GM12874 (cell line): ENCODE measurements at regions not wholly inside any gene's neighbourhood (a gene's known extent, or its start where the extent isn't known, plus 50 kb on each side); places are given as distances from the start of the nearest gene placed in this dataset.

Experiments used
- TF ChIP-seq, protein P1 (sequence below): IDR thresholded peaks from 2 replicates; pipeline ENCODE4 v1.5.1; 2011; ENCODE audit warnings: low read depth, mild to moderate bottlenecking, control low read depth, low read length, moderate library complexity; ENCODE audit not compliant: insufficient read depth

DNA sequence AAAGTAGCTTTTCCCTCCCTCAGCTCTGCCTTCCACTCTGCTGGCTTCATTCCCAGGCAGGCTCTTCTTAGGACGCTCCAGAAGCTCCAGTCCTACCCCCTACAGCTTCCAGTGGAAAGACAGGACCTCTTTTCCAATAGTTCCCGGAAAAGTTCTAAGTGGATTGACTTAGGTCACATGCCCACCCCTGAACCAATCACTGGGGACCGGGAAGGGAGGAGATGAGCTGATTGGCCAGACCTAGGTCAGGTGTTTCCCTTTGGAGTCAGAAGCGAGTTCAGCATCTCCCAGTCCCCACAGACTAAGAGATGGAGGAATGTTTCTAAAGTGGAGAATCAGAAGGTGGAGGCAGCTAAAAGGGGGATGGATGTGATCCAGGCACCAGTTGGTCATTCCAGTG is 62.9 kb upstream of the KCNG1 start:
- TF ChIP-seq, protein P1, sequence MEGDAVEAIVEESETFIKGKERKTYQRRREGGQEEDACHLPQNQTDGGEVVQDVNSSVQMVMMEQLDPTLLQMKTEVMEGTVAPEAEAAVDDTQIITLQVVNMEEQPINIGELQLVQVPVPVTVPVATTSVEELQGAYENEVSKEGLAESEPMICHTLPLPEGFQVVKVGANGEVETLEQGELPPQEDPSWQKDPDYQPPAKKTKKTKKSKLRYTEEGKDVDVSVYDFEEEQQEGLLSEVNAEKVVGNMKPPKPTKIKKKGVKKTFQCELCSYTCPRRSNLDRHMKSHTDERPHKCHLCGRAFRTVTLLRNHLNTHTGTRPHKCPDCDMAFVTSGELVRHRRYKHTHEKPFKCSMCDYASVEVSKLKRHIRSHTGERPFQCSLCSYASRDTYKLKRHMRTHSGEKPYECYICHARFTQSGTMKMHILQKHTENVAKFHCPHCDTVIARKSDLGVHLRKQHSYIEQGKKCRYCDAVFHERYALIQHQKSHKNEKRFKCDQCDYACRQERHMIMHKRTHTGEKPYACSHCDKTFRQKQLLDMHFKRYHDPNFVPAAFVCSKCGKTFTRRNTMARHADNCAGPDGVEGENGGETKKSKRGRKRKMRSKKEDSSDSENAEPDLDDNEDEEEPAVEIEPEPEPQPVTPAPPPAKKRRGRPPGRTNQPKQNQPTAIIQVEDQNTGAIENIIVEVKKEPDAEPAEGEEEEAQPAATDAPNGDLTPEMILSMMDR = no peak

DNA sequence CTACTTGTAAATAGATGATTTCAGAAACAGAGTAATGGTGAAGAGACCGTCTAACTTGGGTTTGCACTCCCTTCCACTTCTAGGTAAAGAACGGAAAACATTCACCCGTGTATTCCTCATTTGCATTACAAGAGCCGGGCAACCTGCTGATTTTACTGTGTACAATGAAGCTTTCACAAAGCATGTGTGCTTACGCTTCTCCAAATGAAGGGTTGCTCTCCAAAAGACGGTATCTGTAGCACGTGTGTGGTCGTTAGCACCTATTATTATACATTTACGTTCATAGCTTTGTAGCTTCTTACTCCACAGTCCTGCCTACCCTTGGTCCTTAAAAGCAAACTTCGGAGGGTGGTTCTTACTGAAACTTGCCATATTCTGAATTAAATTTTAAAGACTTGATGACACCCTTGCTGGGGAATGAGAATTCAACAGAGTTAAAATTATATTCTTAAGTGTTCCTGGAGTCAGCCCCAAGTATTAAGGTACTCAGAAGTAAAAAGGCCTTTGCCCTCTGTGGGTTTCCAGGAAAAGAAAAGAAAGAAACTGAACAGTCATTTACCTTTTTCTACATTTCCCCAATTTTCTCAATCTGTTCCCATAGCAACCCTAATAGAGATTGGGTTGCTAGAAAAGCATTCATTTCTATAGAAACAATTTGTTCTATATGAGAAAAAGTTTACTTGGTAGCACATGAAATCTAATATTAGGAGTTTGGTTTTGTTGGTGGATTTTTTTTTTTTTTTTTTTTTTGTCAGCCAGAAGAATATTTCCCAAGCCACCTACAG is 61.9 kb upstream of the KCNG1 start:
- TF ChIP-seq, protein P1 = no peak

DNA sequence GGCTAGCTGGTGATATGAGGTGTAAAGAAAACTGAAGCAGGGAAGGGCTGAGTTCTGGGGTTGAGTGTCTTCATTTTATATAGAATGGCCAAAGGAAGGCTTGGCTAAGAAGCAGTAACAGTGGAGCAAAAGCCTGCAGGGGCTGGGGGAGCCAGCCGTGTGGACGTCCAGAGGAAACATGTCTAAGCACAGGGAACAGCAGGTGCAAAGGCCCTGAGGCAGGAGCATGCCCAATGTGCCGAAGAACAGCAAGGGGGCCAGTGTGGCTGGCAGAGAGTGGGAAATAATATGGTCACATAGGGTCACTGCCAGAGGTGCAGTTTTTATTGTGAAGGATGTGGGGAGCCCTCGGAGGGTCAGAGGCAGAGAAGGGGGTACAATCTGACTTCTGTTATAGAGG is 60.5 kb upstream of the KCNG1 start:
- TF ChIP-seq, protein P1 = no peak

DNA sequence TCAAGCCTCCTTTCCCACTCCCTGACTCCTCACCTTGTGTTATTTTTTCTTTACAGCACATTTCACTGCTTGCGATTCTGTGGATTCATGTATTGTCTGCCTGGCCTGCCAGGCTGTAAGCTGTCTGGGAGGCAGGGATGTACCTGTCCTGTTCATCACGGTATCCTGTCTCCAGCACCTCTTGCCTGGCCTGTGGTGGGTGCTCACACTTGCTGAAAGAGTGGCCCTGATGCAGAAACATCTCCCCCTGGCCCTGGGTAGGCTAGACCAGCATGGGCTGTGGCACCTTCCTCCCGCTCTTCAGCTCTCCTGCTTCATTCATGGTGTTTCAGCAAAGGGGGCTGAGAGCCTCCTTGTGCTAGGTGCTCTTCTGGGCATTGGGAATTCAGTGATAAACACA is 60.1 kb upstream of the KCNG1 start:
- TF ChIP-seq, protein P1 = no peak

DNA sequence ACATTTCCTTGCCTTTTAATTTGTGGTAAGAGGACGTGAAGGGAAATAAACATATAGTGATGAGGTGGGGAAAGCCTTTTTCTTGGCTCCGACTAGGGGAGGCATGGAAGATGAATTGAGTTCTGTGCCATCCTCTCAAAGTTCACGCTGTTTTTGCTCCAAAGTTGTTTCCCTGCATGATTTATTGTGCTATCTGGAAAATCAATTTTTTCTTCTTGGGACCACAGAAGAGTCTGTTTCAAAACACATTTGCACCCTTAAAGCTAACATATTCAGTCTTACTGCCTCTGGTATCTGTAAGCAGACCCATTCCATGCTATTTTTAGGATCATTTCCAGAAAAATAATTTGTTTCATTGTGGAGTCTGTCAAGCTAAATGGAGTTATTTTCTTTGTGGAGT is 57.6 kb upstream of the KCNG1 start:
- TF ChIP-seq, protein P1 = no peak

DNA sequence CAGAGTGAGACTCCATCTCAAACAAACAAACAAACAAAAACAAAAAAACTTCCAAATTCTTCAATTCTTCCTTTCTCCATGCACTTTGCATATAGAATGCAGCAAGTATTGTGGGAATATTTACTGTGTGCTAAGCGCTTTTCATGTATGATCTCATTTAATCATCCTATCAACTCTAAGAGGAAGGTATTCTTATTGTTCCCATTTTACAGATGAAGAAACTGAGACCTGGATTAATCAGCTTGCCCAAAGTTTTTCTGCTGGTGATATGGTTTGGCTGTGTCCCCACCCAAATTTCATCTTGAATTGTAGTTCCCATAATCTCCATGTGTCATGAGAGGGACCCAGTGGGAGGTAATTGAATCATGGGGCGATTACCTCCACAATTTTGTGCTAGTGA is 56.6 kb upstream of the KCNG1 start:
- TF ChIP-seq, protein P1 = no peak

DNA sequence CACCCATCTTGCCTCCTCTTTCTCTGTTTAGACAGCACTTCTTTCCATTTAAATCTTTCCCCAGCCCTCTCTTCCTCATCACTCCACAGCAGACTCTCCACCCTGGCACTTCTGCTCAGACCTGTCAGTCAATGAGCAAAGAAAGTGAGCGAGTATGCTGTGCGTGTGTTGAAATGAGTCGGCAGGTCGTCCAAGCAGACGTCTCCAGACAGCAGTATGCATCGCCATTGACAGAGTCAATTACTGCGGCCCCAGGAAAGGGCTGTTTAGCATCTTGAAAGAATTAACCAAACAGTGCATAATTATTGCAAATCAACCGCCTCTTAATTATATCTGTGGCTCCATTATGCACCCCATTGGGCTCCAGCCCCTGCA is 54.8 kb upstream of the KCNG1 start:
- TF ChIP-seq, protein P1 = no peak
